ENCODE measurements at regions not wholly inside any gene's neighbourhood (a gene's known extent, or its start where the extent isn't known, plus 50 kb on each side); places are given as distances from the start of the nearest gene placed in this dataset.
"Not testable (repeated sequence)": the region's sequence is repeated elsewhere in the genome, so short reads cannot be mapped to it uniquely, and the experiment has no call there.

DNA sequence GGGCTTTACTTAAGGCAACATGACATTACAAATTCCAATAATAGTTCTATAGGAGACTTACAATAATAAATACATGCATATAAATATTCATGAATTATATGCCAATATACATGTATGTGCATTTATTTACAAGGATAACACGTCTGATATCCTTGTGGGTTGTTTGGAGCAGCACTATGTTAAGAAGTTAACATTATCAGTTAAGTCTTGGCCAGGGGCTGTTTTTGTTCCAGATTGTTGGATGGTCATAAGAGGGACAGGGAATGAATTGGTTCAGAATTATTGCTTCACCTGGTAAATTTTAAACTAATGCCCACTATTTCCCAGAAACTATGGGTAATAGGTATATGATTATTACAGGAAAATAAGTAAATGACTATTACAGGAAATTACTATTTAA is 81.3 kb upstream of the MMS22L start:
- Histone ChIP-seq H3K79me2 (ENCODE audit: control insufficient read depth, insufficient read depth, low read length) (no peaks in the 10 kb centered on the region), H2AFZ (ENCODE audit: insufficient read depth, low read depth, low read length, poor library complexity, severe bottlenecking) (no peak overlapping the region), H3K4me2 (replicated peaks; ENCODE audit: low read depth, low read length, poor library complexity, severe bottlenecking) (no peak overlapping the region), H3K36me3 (replicated peaks in 1 of 2; ENCODE audit: control extremely low read depth in 1 of 2, control insufficient read depth in 1 of 2, extremely low read depth in 1 of 2, insufficient read depth in 2 of 2, low read length in 1 of 2) (no peaks in the 10 kb centered on the region), H3K9me3 (ENCODE audit: control extremely low read depth in 1 of 3, control insufficient read depth in 2 of 3, insufficient read depth in 1 of 3, low read length in 2 of 3) (no peaks in the 10 kb centered on the region), H3K27me3 (replicated peaks in 1 of 4; ENCODE audit: control extremely low read depth in 1 of 4, control insufficient read depth in 3 of 4, insufficient read depth in 4 of 4, low read length in 3 of 4) (no peaks in the 10 kb centered on the region), H3K27ac (ENCODE audit: low read length in 2 of 2) (no peak overlapping the region), H3K9ac (ENCODE audit: low read length) (no peak overlapping the region), H4K20me1 (ENCODE audit: control insufficient read depth, insufficient read depth, low read length, poor library complexity, severe bottlenecking) (no peaks in the 10 kb centered on the region), H3K4me1 (ENCODE audit: control insufficient read depth in 2 of 2, insufficient read depth in 2 of 2, low read length in 2 of 2) (no peaks in the 10 kb centered on the region), H3K4me3 (ENCODE audit: control extremely low read depth in 1 of 5, extremely low read depth in 1 of 5, insufficient read depth in 1 of 5, low read depth in 2 of 5, low read length in 4 of 5) (no peak overlapping the region)
- Mint-ChIP-seq H3K9me3 (ENCODE audit: insufficient read depth) (no peaks in the 10 kb centered on the region), H3K4me3 (no peak overlapping the region), H3K27ac (no peak overlapping the region), H3K4me1 (no peaks in the 10 kb centered on the region), H3K27me3 (no peaks in the 10 kb centered on the region)
- intact Hi-C loops (cut with micrococcal nuclease): no loop called here
- TF ChIP-seq, protein P1, sequence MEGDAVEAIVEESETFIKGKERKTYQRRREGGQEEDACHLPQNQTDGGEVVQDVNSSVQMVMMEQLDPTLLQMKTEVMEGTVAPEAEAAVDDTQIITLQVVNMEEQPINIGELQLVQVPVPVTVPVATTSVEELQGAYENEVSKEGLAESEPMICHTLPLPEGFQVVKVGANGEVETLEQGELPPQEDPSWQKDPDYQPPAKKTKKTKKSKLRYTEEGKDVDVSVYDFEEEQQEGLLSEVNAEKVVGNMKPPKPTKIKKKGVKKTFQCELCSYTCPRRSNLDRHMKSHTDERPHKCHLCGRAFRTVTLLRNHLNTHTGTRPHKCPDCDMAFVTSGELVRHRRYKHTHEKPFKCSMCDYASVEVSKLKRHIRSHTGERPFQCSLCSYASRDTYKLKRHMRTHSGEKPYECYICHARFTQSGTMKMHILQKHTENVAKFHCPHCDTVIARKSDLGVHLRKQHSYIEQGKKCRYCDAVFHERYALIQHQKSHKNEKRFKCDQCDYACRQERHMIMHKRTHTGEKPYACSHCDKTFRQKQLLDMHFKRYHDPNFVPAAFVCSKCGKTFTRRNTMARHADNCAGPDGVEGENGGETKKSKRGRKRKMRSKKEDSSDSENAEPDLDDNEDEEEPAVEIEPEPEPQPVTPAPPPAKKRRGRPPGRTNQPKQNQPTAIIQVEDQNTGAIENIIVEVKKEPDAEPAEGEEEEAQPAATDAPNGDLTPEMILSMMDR (IDR thresholded peaks at IDR 0.05): no peak
- TF ChIP-seq EZH2 (IDR thresholded peaks at IDR 0.05; ENCODE audit: borderline replicate concordance, insufficient read depth, low read depth, low read length, poor library complexity, severe bottlenecking): no peak
- POLR2A ChIA-PET: no interaction called here
- CTCF ChIA-PET: no interaction called here
- no peak for DNase-seq
- ATAC-seq (ENCODE audit: low read depth): no peak
- no CpG with 5 or more reads among the region's 1 CpG for WGBS (ENCODE audit: insufficient coverage)

DNA sequence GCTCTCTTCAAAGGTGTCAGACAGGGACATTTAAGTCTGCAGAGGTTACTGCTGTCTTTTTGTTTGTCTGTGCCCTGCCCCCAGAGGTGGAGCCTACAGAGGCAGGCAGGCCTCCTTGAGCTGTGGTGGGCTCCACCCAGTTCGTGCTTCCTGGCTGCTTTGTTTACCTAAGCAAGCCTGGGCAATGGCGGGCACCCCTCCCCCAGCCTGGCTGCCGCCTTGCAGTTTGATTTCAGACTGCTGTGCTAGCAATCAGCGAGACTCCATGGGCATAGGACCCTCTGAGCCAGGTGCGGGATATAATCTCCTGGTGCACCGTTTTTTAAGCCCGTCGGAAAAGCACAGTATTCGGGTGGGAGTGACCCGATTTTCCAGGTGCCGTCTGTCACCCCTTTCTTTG is 99.1 kb upstream of the MMS22L start:
- WGBS (ENCODE audit: insufficient coverage): no CpG with 5 or more reads among the region's 11 CpGs
- H3K9me3 Mint-ChIP-seq (ENCODE audit: insufficient read depth); H3K27me3 ChIP-seq (replicated peaks in 1 of 4; ENCODE audit: control extremely low read depth in 1 of 4, control insufficient read depth in 3 of 4, insufficient read depth in 4 of 4, low read length in 3 of 4); H3K4me1 Mint-ChIP-seq; H2AFZ ChIP-seq (ENCODE audit: insufficient read depth, low read depth, low read length, poor library complexity, severe bottlenecking); H3K4me2 ChIP-seq (replicated peaks; ENCODE audit: low read depth, low read length, poor library complexity, severe bottlenecking); H3K9me3 ChIP-seq (ENCODE audit: control extremely low read depth in 1 of 3, control insufficient read depth in 2 of 3, insufficient read depth in 1 of 3, low read length in 2 of 3); intact Hi-C loops (cut with micrococcal nuclease); H3K4me3 Mint-ChIP-seq; H3K4me3 ChIP-seq (ENCODE audit: control extremely low read depth in 1 of 5, extremely low read depth in 1 of 5, insufficient read depth in 1 of 5, low read depth in 2 of 5, low read length in 4 of 5); H4K20me1 ChIP-seq (ENCODE audit: control insufficient read depth, insufficient read depth, low read length, poor library complexity, severe bottlenecking); ATAC-seq (ENCODE audit: low read depth); H3K4me1 ChIP-seq (ENCODE audit: control insufficient read depth in 2 of 2, insufficient read depth in 2 of 2, low read length in 2 of 2); DNase-seq; H3K79me2 ChIP-seq (ENCODE audit: control insufficient read depth, insufficient read depth, low read length); H3K27ac ChIP-seq (ENCODE audit: low read length in 2 of 2); POLR2A ChIA-PET; H3K9ac ChIP-seq (ENCODE audit: low read length); H3K27ac Mint-ChIP-seq; H3K36me3 ChIP-seq (replicated peaks in 1 of 2; ENCODE audit: control extremely low read depth in 1 of 2, control insufficient read depth in 1 of 2, extremely low read depth in 1 of 2, insufficient read depth in 2 of 2, low read length in 1 of 2); CTCF ChIA-PET; H3K27me3 Mint-ChIP-seq: not testable (repeated sequence)

Measured in B cell (primary cell).